ENCODE measurements at regions not wholly inside any gene's neighbourhood (a gene's known extent, or its start where the extent isn't known, plus 50 kb on each side); places are given as distances from the start of the nearest gene placed in this dataset.

- TF ChIP-seq GATA2 (IDR thresholded peaks at IDR 0.05; ENCODE audit: low read depth, low read length) (no peak), GATA3 (IDR thresholded peaks at IDR 0.05; ENCODE audit: low read depth, low read length) (no peak)
Observed at GRCh38 chr4:126086041-126086440, 771.3 kb downstream of the FAT4 start.

Data from SH-SY5Y (cell line).